H9 (cell line): ENCODE measurements at regions not wholly inside any gene's neighbourhood (a gene's known extent, or its start where the extent isn't known, plus 50 kb on each side); places are given as distances from the start of the nearest gene placed in this dataset.

ENCODE experiments used
- DNase-seq: peaks from one replicate; pipeline ENCODE4 v3.0.0-alpha.2; 2017
- H2AFZ ChIP-seq: one replicate; pipeline ENCODE4 v1.6.1; 2013; ENCODE audit warnings: mild to moderate bottlenecking, low read length, control low read depth, moderate library complexity
- H2AK5ac ChIP-seq: 2 replicates; pipeline ENCODE4 v1.6.1; 2013; ENCODE audit warnings: low read length, control low read depth, mixed read lengths; ENCODE audit not compliant: insufficient read length
- H2BK120ac ChIP-seq: one replicate; pipeline ENCODE4 v1.6.1; 2013; ENCODE audit warnings: low read depth, mild to moderate bottlenecking, low read length, control low read depth, inconsistent platforms; ENCODE audit not compliant: poor library complexity, severe bottlenecking
- H2BK12ac ChIP-seq: 2 replicates; pipeline ENCODE4 v1.6.1; 2013; ENCODE audit warnings: low read length, control low read depth, mixed read lengths, low read depth; ENCODE audit not compliant: insufficient read length
- H2BK15ac ChIP-seq: 2 replicates; pipeline ENCODE4 v1.6.1; 2013; ENCODE audit warnings: low read depth, low read length, control low read depth
- H2BK20ac ChIP-seq: one replicate; pipeline ENCODE4 v1.6.1; 2013; ENCODE audit warnings: low read depth, mild to moderate bottlenecking, low read length, control low read depth, inconsistent platforms; ENCODE audit not compliant: poor library complexity, severe bottlenecking
- H2BK5ac ChIP-seq: 2 replicates; pipeline ENCODE4 v1.6.1; 2013; ENCODE audit warnings: low read length, control low read depth, mixed read lengths; ENCODE audit not compliant: insufficient read length
- H3K14ac ChIP-seq: 2 replicates; pipeline ENCODE4 v1.6.1; 2013; ENCODE audit warnings: low read length, control low read depth; ENCODE audit not compliant: insufficient read depth
- H3K18ac ChIP-seq: 2 replicates; pipeline ENCODE4 v1.6.1; 2013; ENCODE audit warnings: low read depth, mild to moderate bottlenecking, mixed read lengths, low read length, control low read depth; ENCODE audit not compliant: insufficient read length
- H3K23ac ChIP-seq: 2 replicates; pipeline ENCODE4 v1.6.1; 2013; ENCODE audit warnings: low read length, control low read depth, mixed read lengths, low read depth; ENCODE audit not compliant: insufficient read length
- H3K23me2 ChIP-seq: 2 replicates; pipeline ENCODE4 v1.6.1; 2013; ENCODE audit warnings: low read depth, mild to moderate bottlenecking, mixed read lengths, low read length, control low read depth; ENCODE audit not compliant: insufficient read length, poor library complexity, severe bottlenecking
- H3K27ac ChIP-seq: 2 replicates; pipeline ENCODE4 v1.5.1; 2013; ENCODE audit warnings: low read length, control low read depth, mixed read lengths, low read depth; ENCODE audit not compliant: insufficient read length
- H3K27me3 ChIP-seq: 2 replicates; pipeline ENCODE4 v1.6.1; 2013; ENCODE audit warnings: low read length, control low read depth, inconsistent platforms; ENCODE audit not compliant: insufficient read depth
- H3K4ac ChIP-seq: 2 replicates; pipeline ENCODE4 v1.6.1; 2013; ENCODE audit warnings: low read depth, mild to moderate bottlenecking, control low read depth, inconsistent platforms, low read length, moderate library complexity
- H3K4me1 ChIP-seq: 2 replicates; pipeline ENCODE4 v1.6.1; 2013; ENCODE audit warnings: low read length, control low read depth, inconsistent platforms; ENCODE audit not compliant: insufficient read depth
- H3K4me2 ChIP-seq: 2 replicates; pipeline ENCODE4 v1.6.1; 2013; ENCODE audit warnings: low read length, control low read depth, mixed read lengths; ENCODE audit not compliant: insufficient read length, insufficient read depth
- H3K56ac ChIP-seq: 2 replicates; pipeline ENCODE4 v1.6.1; 2013; ENCODE audit warnings: low read depth, mild to moderate bottlenecking, mixed read lengths, low read length, control low read depth; ENCODE audit not compliant: insufficient read length
- H3K79me1 ChIP-seq: 2 replicates; pipeline ENCODE4 v1.6.1; 2013; ENCODE audit warnings: low read depth, mild to moderate bottlenecking, moderate library complexity, low read length, control low read depth, inconsistent platforms; ENCODE audit not compliant: insufficient read depth, poor library complexity, severe bottlenecking
- H3K79me2 ChIP-seq: 2 replicates; pipeline ENCODE4 v1.6.1; 2013; ENCODE audit warnings: low read length, control low read depth, inconsistent platforms; ENCODE audit not compliant: insufficient read depth
- H3K9ac ChIP-seq: 2 replicates; pipeline ENCODE4 v1.6.1; 2013; ENCODE audit warnings: low read length, control low read depth, mixed read lengths; ENCODE audit not compliant: insufficient read length; ENCODE audit errors: extremely low read depth
- H3K9me3 ChIP-seq: one replicate; pipeline ENCODE4 v1.6.1; 2013; ENCODE audit warnings: low read depth, low read length, inconsistent platforms; ENCODE audit not compliant: control insufficient read depth
- H3T11ph ChIP-seq: one replicate; pipeline ENCODE4 v1.6.1; 2013; ENCODE audit warnings: mild to moderate bottlenecking, low read length, control low read depth, inconsistent platforms
- H4K20me1 ChIP-seq: one replicate; pipeline ENCODE4 v1.6.1; 2013; ENCODE audit not compliant: control insufficient read depth, insufficient read length, insufficient read depth
- H4K5ac ChIP-seq: 2 replicates; pipeline ENCODE4 v1.6.1; 2013; ENCODE audit warnings: low read depth, mild to moderate bottlenecking, mixed read lengths, low read length, control low read depth; ENCODE audit not compliant: insufficient read length
- H4K8ac ChIP-seq: replicated peaks from 2 replicates; pipeline ENCODE4 v1.6.1; 2013; ENCODE audit warnings: low read length, control low read depth, mixed read lengths, low read depth; ENCODE audit not compliant: insufficient read length
- H4K91ac ChIP-seq: 2 replicates; pipeline ENCODE4 v1.6.1; 2013; ENCODE audit warnings: low read depth, mild to moderate bottlenecking, moderate library complexity, mixed read lengths, low read length, control low read depth; ENCODE audit not compliant: insufficient read length
- H3K27ac Mint-ChIP-seq, 3 experiments: 2 replicates in 2 of 3; 3 replicates in 1 of 3; pipeline ENCODE4 v1.8.0; 2020 to 2021; ENCODE audit warnings: mixed read lengths in 3 of 3, mild to moderate bottlenecking in 1 of 3, moderate library complexity in 1 of 3
- H3K27me3 Mint-ChIP-seq: 2 replicates; pipeline ENCODE4 v1.8.0; 2021; ENCODE audit warnings: low read depth, mild to moderate bottlenecking, moderate library complexity, mixed read lengths
- H3K36me3 Mint-ChIP-seq, 3 experiments: 2 replicates in 2 of 3; 3 replicates in 1 of 3; pipeline ENCODE4 v1.8.0; 2020 to 2021; ENCODE audit warnings: low read depth in 3 of 3, mixed read lengths in 3 of 3; ENCODE audit not compliant: insufficient read depth in 1 of 3
- H3K4me1 Mint-ChIP-seq, 2 experiments: 2 replicates each; pipeline ENCODE4 v1.8.0; 2020; ENCODE audit warnings: mixed read lengths in 2 of 2
- H3K4me3 Mint-ChIP-seq, 2 experiments: 2 replicates in 1 of 2; 3 replicates in 1 of 2; pipeline ENCODE4 v1.8.0; 2020 to 2021; ENCODE audit warnings: mild to moderate bottlenecking in 2 of 2, mixed read lengths in 2 of 2, moderate library complexity in 1 of 2
- H3K9me3 Mint-ChIP-seq, 2 experiments: 2 replicates in 1 of 2; 3 replicates in 1 of 2; pipeline ENCODE4 v1.8.0; 2020; ENCODE audit warnings: mild to moderate bottlenecking in 2 of 2, mixed read lengths in 2 of 2, moderate library complexity in 1 of 2
- WGBS: extraction: QIAGEN DNeasy Blood & Tissue Kit; methylation state at CpG from one replicate; pipeline ENCODE4 v1.1.7; 2013; ENCODE audit warnings: missing lambda C conversion rate, low lambda C conversion rate, mixed read lengths; ENCODE audit not compliant: insufficient read length; ENCODE audit errors: extremely low coverage; 5-methylcytosine and 5-hydroxymethylcytosine counted together
- TF ChIP-seq, protein P1 (sequence below): fragments of 200-600 bp; sonication (generic); conservative IDR thresholded peaks from 3 replicates; pipeline ENCODE4 v1.8.0; 2021; ENCODE audit warnings: antibody characterized with exemption, mild to moderate bottlenecking

DNA sequence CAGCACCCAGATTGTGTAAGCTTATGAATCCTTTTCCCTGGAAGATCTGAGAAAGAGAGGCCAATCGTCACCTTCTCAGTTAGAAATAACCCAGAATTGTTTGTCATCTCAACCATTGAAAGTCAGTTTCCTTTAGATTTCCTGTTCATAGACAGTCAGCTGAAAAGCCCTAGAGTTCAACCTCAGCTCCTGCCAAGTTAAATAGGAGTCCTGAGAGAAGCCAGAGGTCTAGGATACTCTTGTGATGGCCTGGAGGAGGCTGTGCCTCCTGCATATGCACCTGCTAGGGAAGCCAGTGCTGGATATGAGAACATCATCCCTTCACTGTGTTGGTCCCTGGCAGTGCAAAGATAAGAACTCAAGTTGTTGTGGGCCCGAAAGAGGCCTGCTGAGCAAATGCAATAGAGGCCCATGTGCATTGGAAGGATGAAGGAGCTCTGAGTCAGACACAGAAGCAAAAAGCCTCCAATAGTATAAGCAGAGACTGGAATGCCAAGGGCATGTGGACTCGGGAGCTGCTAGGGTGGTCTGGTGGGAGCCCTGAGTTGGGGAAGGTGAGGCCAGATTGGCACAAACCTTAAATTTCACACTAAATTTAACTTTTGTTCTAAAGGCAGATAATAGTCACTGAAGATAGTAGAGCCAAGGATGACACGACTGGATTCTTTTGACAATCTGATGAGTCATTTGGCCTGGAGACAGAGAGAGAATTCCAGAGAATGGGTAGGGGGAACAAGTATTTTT lies 520.9 kb upstream of the CDH5 start:
- Histone ChIP-seq H2BK15ac (no peak overlapping the region), H3K9ac (no peak overlapping the region), H3K56ac (no peak overlapping the region), H3K27me3 (no peaks in the 10 kb centered on the region), H4K8ac (no peak overlapping the region), H4K5ac (no peak overlapping the region), H3K4ac (no peak overlapping the region), H3K9me3 (no peaks in the 10 kb centered on the region), H2BK12ac (no peak overlapping the region), H3K27ac (no peak overlapping the region), H3K23ac (no peak overlapping the region), H3K79me2 (no peaks in the 10 kb centered on the region), H4K20me1 (no peaks in the 10 kb centered on the region), H2AK5ac (no peak overlapping the region), H4K91ac (no peak overlapping the region), H2BK5ac (no peak overlapping the region), H2AFZ (no peak overlapping the region), H3T11ph (no peak overlapping the region), H3K79me1 (no peaks in the 10 kb centered on the region), H3K4me1 (no peaks in the 10 kb centered on the region), H3K23me2 (no peaks in the 10 kb centered on the region), H3K4me2 (no peak overlapping the region), H3K14ac (no peak overlapping the region), H3K18ac (no peak overlapping the region), H2BK120ac (no peak overlapping the region), H2BK20ac (no peak overlapping the region)
- peaks cover 0 to 2% of the 10 kb centered on the region in 2 experiments; a peak in 1 of 5 replicates for H3K9me3 Mint-ChIP-seq
- H3K4me3 Mint-ChIP-seq = no peak overlapping the region
- TF ChIP-seq, protein P1, sequence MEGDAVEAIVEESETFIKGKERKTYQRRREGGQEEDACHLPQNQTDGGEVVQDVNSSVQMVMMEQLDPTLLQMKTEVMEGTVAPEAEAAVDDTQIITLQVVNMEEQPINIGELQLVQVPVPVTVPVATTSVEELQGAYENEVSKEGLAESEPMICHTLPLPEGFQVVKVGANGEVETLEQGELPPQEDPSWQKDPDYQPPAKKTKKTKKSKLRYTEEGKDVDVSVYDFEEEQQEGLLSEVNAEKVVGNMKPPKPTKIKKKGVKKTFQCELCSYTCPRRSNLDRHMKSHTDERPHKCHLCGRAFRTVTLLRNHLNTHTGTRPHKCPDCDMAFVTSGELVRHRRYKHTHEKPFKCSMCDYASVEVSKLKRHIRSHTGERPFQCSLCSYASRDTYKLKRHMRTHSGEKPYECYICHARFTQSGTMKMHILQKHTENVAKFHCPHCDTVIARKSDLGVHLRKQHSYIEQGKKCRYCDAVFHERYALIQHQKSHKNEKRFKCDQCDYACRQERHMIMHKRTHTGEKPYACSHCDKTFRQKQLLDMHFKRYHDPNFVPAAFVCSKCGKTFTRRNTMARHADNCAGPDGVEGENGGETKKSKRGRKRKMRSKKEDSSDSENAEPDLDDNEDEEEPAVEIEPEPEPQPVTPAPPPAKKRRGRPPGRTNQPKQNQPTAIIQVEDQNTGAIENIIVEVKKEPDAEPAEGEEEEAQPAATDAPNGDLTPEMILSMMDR = no peak
- no peak overlapping the region for H3K27ac Mint-ChIP-seq
- WGBS = no CpG with 5 or more reads among the region's 4 CpGs
- peaks cover 6 to 9% of the 10 kb centered on the region in 2 experiments; a peak in 3 of 4 replicates for H3K4me1 Mint-ChIP-seq
- H3K27me3 Mint-ChIP-seq = no peaks in the 10 kb centered on the region
- no peaks in the 10 kb centered on the region for H3K36me3 Mint-ChIP-seq
- no peak for DNase-seq
